ENCODE measurements at regions not wholly inside any gene's neighbourhood (a gene's known extent, or its start where the extent isn't known, plus 50 kb on each side); places are given as distances from the start of the nearest gene placed in this dataset.

- DNase-seq: no peak
These were observed 1286.4 kb downstream of the GRIK2 start for GRCh38 chr6:102679865-102680264.

- DNase-seq: no peak
These were observed 1283.7 kb downstream of the GRIK2 start for GRCh38 chr6:102677225-102677624.

GRCh38 chr6:102670735-102671134 lies 1277.2 kb downstream of the GRIK2 start:
- DNase-seq: no peak

- no peak for DNase-seq
These were observed 1269.3 kb downstream of the GRIK2 start for GRCh38 chr6:102662851-102663250.

- no peak for DNase-seq
These were observed 1266.8 kb downstream of the GRIK2 start for GRCh38 chr6:102660303-102660702.

- DNase-seq: no peak
These were observed 1262.3 kb downstream of the GRIK2 start for GRCh38 chr6:102655823-102656222.

- no peak for DNase-seq
These were observed 1247.9 kb downstream of the GRIK2 start for GRCh38 chr6:102641426-102641825.

GRCh38 chr6:102631921-102632320 lies 1238.4 kb downstream of the GRIK2 start:
- DNase-seq: no peak

GRCh38 chr6:102623201-102623600 lies 1229.7 kb downstream of the GRIK2 start:
- DNase-seq: no peak

- no peak for DNase-seq
These were observed 1226.1 kb downstream of the GRIK2 start for GRCh38 chr6:102619585-102619984.

GRCh38 chr6:102582569-102582968 lies 1189.1 kb downstream of the GRIK2 start:
- no peak for DNase-seq

- no peak for DNase-seq
These were observed 1188.0 kb downstream of the GRIK2 start for GRCh38 chr6:102581378-102582124.

GRCh38 chr6:102571236-102571908 lies 1177.9 kb downstream of the GRIK2 start:
- no peak for DNase-seq

GRCh38 chr6:102562713-102563112 lies 1169.2 kb downstream of the GRIK2 start:
- no peak for DNase-seq

GRCh38 chr6:102553214-102553613 lies 1159.7 kb downstream of the GRIK2 start:
- no peak for DNase-seq

GRCh38 chr6:102549221-102549874 lies 1155.8 kb downstream of the GRIK2 start:
- no peak for DNase-seq

GRCh38 chr6:102525336-102525735 lies 1131.8 kb downstream of the GRIK2 start:
- no peak for DNase-seq

GRCh38 chr6:102520966-102521365 lies 1127.5 kb downstream of the GRIK2 start:
- DNase-seq: no peak

GRCh38 chr6:102517506-102517905 lies 1124.0 kb downstream of the GRIK2 start:
- no peak for DNase-seq

- no peak for DNase-seq
These were observed 1108.1 kb downstream of the GRIK2 start for GRCh38 chr6:102501615-102502014.

- DNase-seq: no peak
These were observed 1101.3 kb downstream of the GRIK2 start for GRCh38 chr6:102494808-102495207.

GRCh38 chr6:102493485-102493884 lies 1100.0 kb downstream of the GRIK2 start:
- no peak for DNase-seq

GRCh38 chr6:102488729-102489128 lies 1095.2 kb downstream of the GRIK2 start:
- no peak for DNase-seq

GRCh38 chr6:102485480-102485879 lies 1092.0 kb downstream of the GRIK2 start:
- no peak for DNase-seq

Data from stimulated activated naive CD4-positive, alpha-beta T cell (primary cell).